OCI-LY3 (cell line): ENCODE measurements at regions not wholly inside any gene's neighbourhood (a gene's known extent, or its start where the extent isn't known, plus 50 kb on each side); places are given as distances from the start of the nearest gene placed in this dataset.

Experiments used
- CTCF ChIP-seq: fragments of 200-600, 300-600 bp; sonication (generic); IDR thresholded peaks from 2 replicates; pipeline ENCODE4 v1.5.1; 2014; ENCODE audit warnings: antibody characterized with exemption, low read length, low read depth
- EZH2phosphoT487 ChIP-seq: fragments of 200-600 bp; shearing (Covaris generic); IDR thresholded peaks from 2 replicates; pipeline ENCODE4 v1.6.1; 2018; ENCODE audit warnings: antibody characterized with exemption, mixed run types, low read depth

- TF ChIP-seq CTCF (no peak), EZH2phosphoT487 (no peak)
These were observed 111.2 kb upstream of the TCERG1L start for GRCh38 chr10:131422731-131423130.
